ENCODE measurements at regions not wholly inside any gene's neighbourhood (a gene's known extent, or its start where the extent isn't known, plus 50 kb on each side); places are given as distances from the start of the nearest gene placed in this dataset.
"Not testable (repeated sequence)": the region's sequence is repeated elsewhere in the genome, so short reads cannot be mapped to it uniquely, and the experiment has no call there.

DNA sequence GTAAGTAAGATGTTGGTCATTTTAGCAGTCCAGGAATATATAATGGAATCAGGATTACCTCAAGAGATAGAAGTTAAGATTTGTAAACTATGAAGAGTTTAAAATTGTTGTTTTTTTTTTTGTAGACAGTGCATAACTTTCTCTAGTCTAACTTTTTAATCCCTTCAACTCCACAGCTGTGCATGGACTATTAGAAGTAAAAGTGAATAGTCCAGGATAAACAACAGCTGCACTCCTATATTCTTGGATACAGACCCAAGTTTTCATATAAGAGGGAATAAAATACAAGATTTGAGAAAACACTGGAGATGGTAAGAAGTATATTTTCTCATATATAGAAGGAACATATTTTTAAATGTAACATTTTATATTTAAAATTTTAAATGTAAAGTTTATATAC lies 1509.9 kb downstream of the SLITRK5 start:
- no peak for DNase-seq (ENCODE audit: low read depth, low spot score)

DNA sequence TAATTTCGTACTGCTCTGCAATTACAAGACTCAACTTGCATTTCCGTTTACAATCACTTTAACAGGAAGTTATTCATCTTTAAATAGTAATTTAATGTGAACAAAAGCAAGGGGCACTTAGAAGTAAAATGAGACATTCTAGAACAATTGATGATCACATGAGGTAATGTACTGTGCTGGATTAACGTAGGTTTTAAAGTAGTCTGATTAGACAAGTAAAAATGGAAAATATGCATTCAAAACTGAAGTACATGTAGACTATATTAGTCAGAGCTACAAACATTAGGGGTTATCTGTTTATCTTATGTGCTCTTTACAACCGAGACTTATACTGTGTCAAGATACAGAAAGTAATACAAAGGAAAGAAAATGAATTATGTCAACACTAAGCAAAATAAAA lies 1528.0 kb downstream of the SLITRK5 start:
- no peak for DNase-seq (ENCODE audit: low read depth, low spot score)

DNA sequence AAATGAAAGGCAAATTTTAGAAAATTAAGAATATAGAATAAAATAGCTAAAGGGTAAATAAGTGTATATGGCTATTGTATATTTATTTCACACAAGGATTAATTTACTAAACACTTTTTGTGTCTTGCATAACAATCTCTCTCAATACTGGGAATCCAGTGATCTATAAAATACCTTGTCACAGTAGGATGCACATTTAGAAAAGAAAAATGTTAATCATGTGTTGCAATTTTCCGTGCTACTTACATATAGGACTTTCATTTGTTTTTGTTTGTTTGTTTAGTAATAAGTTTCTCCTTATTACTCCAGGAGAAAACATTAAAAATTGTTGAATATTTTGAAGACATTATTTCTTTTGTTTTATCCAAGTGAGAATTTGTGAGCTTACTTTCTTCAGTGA lies 1533.3 kb downstream of the SLITRK5 start:
- DNase-seq (ENCODE audit: low read depth, low spot score): no peak

DNA sequence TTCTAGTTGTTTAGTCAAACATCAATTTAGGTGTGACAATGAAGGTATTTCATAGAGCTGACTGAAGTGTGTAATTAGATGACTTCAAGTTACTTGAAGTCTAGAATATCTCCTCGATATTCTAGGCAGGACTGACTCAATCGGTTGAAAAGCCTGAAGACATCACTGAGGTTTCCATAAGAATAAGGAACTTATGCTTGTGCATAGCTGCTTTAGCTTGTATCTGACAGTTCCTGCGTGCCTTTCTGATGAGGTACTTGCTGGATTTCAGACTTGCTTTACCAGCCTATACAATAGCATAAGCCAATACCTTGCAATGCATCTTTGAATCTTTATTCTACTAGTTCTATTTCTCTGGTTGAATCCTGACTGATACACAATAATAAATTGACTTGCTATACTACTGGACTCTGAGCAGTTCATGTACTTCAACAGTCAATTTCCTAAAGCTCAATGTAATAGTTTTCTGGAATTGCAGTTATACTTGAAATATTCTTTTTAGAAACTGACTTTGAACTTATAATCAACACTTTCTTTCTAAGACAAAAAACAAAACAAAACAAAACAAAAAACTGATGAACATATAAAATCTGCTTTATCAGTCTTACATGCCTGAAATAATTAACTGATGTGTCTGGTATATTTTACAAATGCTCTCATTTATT lies 1534.8 kb downstream of the SLITRK5 start:
- no peak for DNase-seq (ENCODE audit: low read depth, low spot score)

DNA sequence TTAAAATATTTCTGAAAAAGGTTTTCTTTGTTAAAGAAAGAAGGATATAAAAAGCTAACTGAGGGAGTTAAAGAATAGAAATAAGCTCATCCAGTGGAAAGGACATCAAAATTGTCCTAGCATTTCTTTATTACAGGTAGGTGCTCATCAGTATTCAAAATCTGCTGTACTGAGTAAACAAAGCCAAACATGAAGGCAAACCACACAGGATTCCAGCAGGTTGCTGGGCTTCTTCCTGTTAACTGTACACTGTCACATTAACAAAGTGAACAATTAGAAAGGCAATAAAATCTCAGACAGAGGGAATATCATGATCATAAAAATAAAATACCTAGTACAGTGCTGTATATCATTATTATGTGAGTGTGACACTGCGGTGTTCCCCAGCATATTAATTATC lies 1541.0 kb downstream of the SLITRK5 start:
- no peak for DNase-seq (ENCODE audit: low read depth, low spot score)

DNA sequence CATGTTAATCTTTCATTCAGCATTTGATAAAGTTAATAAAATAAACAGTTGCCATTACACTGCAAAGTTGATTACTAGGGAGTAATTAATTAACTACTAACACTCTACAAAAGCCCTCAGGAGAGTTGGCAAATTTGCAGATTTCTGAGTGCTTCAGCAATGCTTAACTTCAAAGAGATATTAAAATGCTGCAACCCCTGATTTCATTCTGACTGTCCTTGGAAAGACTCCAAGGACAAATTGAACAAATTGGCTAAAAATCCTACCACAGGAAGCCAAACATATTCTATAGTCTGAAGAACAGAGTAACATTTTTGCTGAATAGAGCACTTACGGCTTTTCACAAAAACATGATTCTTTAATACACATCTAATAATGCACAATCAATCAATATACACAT lies 1543.0 kb downstream of the SLITRK5 start:
- DNase-seq (ENCODE audit: low read depth, low spot score): no peak

DNA sequence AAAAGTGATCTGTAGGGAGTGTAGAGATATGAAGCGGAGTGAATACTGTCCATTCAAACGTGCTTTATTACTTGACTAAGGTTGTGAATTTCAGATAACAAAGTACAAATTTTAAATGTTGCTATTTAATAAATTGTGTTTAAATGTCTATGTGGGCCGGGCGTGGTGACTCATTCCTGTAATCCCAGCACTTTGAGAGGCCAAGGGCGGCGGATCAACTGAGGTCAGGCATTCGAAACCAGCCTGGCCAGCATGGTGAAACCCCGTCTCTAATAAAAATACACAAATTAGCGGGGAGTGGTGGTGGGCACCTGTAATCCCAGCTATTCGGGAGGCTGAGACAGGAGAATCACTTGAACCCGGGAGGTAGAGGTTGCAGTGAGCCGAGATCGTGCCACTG lies 1544.1 kb downstream of the SLITRK5 start:
- not testable (repeated sequence) for DNase-seq (ENCODE audit: low read depth, low spot score)

DNA sequence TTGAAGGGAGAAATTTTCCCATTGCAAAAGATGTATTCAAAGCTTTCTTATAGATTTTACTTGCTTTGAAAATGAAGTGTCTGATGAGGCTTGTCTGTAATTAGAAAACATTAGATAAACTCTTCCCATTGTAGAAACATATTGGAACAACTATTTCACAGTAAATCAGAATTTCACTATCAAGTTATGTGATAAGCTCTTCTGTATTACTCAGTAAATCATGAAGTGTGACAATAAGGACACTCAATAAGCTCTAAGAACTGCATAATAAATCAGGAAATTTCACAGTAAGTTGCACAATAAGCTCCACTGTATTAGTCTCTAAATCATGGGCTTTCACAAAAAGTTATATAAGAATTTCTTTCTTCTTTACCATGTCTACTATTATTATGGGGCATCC lies 1546.6 kb downstream of the SLITRK5 start:
- no peak for DNase-seq (ENCODE audit: low read depth, low spot score)

DNA sequence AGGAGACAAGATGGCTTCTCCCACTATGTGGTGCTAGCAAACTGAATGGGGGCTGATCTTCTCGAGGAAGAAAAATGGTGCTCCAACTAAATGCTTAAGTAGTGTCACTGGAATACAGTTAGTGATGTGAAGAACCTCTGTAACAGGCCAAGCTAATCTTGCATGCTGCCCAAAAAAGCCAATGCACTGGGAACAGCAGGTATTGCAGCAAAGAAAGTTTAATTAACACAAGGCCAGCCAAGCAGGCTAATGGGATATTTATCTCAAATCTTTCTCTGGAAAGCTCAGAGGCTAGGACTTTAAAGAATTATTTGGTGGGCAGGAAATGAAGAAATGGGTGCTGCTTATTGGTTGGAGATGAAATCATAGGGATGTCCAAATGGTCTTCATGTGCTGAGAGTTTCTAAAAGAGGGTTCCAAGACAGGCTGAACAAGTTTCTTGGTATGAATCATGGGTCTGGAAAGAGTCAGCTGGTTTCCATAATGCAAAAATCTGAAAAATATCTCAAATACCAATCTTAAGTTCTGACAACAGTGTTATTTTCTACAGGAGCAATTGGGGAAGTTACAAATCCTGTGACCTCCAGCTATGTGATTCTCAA lies 1550.5 kb downstream of the SLITRK5 start:
- no peak for DNase-seq (ENCODE audit: low read depth, low spot score)

DNA sequence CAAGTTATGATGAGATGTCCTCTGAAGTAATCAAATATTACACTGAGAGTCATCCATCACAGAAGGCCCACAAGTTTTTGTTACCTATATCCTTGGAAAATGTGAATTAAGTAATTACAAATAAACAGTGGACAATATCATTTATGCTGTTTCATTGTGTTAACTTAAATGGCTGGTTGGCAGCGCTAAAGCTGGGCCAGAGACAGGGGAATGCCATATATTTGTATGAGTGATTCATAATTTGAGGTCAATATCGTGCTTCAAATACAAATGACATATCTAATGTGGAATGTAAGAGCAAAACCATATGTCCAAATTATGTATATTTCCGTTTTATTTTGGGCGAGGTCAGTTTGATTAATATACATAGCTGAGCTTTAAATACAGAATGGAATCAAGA lies 1556.2 kb downstream of the SLITRK5 start:
- no peak for DNase-seq (ENCODE audit: low read depth, low spot score)

DNA sequence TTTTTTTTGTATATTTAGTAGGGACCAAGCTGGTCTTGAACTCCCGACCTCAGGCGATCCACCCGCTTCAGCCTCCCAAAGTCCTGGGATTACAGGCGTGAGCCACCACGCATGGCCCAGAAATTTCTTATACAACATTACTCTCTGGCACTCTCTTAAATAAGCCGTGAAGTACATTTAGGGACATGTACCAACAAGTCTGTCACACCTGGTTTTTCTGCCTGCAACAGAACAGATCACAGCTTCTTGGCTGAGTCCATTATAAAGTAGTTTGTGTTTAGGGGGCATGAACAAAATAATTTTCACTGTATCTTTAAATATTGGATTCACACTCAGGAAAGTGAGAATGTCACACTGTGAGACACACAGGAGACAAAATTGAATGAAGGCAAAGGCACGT lies 1567.3 kb downstream of the SLITRK5 start:
- DNase-seq (ENCODE audit: low read depth, low spot score): no peak

DNA sequence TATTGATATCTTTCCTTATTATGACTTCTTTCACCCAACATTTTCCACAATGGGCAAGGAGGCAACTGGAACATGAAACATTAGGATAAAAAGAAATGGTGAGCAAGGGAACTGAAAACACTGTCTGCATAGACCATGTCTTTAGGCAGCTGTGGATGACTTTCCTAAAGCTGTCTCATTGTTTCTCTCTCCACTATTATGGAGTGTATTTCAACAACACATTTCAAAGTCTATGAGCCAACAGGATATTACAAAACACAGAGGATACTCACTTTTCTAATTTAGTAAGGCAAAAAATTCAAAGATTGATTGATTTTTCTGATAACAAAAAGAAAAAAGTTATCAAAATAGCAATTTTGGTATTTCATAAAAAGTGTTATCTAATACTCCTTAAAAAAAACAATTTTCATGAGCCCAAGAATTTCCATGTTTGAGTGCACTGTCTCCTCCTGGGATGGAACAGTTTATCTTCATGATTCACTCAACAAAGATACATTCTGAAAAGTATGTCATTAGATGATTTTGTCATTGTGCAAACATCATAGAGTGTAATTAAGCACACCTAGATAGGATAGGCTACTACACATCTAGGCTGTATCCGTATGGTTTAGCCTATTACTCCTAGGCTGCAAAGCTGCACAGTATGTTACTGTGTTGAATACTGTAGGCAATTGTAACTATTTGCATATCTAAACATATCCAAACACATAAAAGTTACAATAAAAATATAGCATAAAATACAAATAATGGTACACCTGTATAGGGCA lies 1568.4 kb downstream of the SLITRK5 start:
- DNase-seq (ENCODE audit: low read depth, low spot score): no peak

DNA sequence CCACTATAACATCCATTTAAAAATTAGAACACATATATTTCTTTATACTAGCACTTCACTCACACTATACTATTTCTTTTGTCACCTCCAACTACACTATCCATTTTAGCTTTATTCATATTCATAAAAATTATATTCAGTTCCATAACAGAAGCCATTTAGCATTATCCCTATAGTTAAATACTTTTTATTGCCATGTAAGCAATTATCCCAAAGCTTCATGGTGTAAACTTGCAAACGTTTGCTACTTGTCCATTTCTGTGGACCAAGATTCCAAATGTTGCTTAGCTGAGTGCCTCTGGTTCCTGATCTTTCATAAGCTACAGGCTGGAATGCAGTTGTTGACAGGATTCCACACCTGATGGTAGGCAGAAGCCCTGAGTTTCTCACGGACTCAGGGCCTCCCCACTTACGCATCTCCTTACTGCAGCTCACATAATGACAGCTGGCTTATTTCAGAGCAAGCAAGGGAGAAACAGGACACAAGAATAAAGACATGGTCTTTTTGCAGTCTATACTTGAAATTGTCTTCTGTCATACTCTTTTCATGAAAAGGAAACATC lies 1584.8 kb downstream of the SLITRK5 start:
- no peak for DNase-seq (ENCODE audit: low read depth, low spot score)

DNA sequence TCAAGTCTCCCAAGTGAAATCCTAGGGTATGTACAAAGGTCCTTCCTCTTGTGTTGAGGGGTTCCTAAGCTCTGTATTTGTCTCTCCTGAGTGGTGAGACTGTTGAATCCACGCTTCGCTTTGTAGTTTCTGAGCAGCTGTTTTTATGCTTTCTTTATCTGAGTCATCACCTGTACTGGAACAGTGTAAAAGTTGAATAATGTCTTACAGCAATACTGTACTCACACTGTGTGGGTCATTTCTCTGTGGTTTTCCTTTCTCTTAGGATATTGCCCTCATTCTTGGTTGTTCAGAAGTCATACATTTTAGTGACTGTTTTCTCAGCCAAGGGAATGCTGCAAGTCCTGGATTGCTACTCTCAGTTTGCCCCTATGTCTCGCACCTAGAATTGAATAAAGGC lies 1596.6 kb downstream of the SLITRK5 start:
- DNase-seq (ENCODE audit: low read depth, low spot score): no peak

DNA sequence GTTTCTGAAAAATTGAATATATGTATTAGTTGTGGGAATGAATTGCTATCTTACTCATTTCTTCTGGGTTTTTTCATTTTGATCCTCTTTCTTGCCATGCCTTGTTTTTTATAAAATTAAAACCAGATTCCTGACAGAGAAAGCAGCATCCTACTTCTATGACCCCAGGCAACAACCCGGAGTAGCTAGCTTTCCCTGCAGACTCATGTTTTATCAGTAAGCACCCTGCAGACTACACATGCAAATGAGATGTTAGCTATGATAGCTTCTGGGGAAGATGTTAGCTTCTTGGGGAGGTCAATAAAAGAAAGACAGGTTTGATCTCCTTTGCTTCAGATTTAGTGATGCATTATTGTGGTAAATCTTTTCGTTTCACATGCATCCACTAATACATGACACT lies 1598.6 kb downstream of the SLITRK5 start:
- no peak for DNase-seq (ENCODE audit: low read depth, low spot score)

DNA sequence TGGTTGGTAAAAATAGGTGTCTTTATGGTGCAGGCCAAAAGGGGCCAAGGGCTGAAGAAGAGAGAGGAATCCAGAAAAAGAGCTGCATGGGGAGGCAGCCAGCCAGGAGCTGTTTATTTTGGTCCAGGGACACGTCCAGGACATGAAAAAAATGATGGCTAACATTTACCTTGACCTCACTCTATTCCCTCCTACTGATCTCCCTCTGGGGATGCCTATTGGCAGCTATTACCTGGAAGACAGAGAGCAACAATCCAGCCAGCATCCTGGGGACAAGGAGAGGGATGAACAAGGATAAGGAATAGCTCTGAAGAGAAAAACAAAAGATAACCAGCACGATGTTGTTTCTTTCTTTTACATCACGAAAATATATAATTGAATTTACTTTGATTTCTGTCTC lies 1599.6 kb downstream of the SLITRK5 start:
- DNase-seq (ENCODE audit: low read depth, low spot score): no peak

DNA sequence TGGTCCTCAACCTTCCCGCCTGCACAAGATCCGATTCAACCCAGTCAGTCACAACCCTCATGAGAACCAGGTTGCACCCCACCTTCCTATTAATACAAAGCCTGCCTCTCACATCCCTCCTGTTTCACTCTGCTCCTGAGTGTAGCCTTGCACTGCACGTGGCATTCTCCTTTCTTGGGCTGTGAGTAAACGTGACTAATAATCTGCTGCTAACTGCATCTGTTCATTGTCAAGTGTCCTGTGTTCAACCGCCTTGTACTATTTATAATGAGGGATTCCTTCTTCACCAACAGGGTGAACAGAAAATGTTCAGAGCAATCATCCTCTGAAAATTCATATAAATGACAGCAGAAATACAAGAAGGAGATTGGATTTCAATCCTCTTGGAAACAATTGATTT lies 1608.2 kb downstream of the SLITRK5 start:
- no peak for DNase-seq (ENCODE audit: low read depth, low spot score)

DNA sequence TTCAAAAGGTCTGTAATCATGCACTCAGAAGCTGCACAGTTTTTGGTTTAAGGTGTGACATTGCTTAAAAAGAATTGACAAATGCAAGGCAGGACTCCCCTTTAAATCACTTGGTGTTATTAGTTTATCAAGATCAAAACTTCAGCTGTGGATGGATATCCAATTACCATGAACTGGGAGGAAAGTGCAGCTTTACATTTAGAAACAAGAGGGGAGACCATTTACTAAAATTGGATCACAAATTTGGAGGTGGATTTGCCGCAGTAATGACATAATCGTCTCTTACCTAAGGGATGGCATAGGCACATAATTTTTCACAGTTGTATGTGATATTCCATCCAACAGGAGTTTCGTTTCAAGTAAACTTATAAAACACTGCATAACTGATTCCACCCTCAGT lies 1610.2 kb downstream of the SLITRK5 start:
- no peak for DNase-seq (ENCODE audit: low read depth, low spot score)

DNA sequence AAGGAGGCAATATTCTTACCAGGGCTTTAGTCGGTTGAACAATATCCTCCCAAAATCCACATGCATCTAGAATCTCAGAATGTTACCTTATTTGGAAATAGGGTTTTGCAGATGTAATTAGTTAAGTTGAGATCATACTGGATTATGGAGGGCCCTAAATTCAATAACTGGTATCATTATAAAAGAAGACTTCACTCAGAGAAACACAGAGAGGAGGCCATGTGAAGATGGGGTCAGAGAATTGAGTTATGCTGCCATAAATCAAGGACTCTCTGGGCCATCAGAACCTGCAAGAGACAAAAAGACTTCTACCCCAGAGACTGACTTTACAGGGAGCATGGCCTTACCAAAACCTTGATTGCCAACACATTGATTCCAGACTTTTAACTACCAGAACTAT lies 1611.1 kb downstream of the SLITRK5 start:
- DNase-seq (ENCODE audit: low read depth, low spot score): no peak

DNA sequence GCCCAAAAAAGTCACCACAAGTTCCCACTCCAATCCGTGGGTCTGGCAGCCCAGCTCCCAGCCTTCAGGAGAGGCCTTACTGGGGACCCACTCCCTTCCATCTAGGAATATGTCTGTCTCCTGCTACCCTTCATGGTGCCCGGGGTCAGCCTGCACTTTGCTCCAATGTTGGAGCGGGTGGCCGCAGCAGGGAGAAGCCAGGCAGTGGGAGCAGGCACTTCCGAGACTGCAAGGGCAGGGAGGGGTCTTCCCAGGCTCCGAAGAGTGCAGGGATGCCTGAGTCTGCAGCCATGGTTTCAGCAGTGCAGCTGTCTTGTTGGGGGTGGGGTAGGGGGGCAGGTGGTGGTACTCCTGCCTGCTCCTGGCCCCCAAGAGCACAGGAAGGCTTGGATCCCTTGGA lies 1616.2 kb downstream of the SLITRK5 start:
- DNase-seq (ENCODE audit: low read depth, low spot score): no peak

DNA sequence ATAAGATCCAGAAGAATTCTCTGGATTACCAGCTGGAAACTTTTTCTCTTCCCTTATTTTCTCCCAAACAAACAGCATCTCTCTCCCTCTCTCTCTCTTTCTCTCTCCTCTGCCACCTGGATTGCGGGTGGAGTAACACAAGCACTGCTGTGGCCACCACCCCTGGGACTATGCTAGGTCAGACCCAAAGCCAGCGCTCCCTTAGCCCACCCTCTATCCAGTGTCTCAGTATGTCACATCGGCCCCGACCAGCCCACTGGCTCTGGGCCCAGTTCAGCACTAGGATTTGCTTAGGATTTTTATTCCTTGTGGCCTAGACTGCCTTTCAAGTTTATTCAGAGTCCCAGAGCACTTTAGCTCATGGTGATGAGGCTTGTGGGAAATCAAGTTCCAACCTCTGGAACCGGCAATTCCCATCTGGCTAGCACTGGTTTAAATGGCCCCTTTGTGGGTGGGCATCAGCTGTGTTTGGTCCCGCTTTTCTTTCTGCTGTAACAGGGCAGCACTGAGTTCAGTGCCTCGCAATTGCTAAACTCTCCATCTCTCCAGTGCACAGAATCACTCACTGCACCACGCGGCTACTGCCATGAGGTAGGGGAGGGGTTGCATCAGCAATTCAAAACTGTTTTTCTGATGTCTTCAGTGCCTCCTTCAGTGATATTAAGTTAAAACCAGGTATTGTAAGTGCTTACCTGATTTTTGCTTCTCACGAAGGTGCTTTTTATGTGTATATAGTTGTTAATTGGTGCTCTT lies 1623.1 kb downstream of the SLITRK5 start:
- DNase-seq (ENCODE audit: low read depth, low spot score): no peak

DNA sequence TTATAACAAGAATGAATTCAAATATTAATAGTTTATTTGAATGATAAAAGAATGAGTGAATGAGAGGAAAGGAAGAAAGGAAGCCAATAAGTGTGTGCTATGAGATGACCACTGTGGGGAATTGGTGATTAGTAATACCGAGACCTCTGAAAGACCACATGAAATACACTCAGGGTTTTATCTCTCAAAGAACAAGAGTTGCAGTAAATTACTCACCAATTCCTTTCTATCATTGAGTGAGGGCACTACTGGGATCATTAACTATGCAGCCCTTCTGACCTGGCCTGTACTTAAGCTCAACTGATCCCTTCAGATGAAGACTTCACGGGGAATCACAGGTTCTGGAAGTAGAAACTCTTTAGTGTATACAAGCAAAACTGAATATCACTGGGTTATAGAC lies 1636.1 kb downstream of the SLITRK5 start:
- no peak for DNase-seq (ENCODE audit: low read depth, low spot score)

All from activated naive CD8-positive, alpha-beta T cell treated with anti-CD3 and anti-CD28 coated beads, Interleukin-2, amount 50 U/mL, for 16 hours (primary cell).